ENCODE measurements at regions not wholly inside any gene's neighbourhood (a gene's known extent, or its start where the extent isn't known, plus 50 kb on each side); places are given as distances from the start of the nearest gene placed in this dataset.

- DNase-seq (ENCODE audit: low spot score) = no peak
- intact Hi-C loops (cut with DNase I) = loop anchor here in 1 of 2 donors (2.0 kb wide), 1 partner anchor 38 kb away; no protein-coding TSS in a partner anchor
Observed at GRCh38 chr16:14364386-14365199, 265.5 kb downstream of the PARN start.

GRCh38 chr16:14364112-14364385 is 266.0 kb downstream of the PARN start:
- no peak for DNase-seq (ENCODE audit: low spot score)
- intact Hi-C loops (cut with DNase I) = loop anchor here in 1 of 2 donors (2.0 kb wide), 1 partner anchor 37 kb away; no protein-coding TSS in a partner anchor

GRCh38 chr16:14362774-14363371 is 267.2 kb downstream of the PARN start:
- intact Hi-C loops (cut with DNase I) = no loop called here

DNA sequence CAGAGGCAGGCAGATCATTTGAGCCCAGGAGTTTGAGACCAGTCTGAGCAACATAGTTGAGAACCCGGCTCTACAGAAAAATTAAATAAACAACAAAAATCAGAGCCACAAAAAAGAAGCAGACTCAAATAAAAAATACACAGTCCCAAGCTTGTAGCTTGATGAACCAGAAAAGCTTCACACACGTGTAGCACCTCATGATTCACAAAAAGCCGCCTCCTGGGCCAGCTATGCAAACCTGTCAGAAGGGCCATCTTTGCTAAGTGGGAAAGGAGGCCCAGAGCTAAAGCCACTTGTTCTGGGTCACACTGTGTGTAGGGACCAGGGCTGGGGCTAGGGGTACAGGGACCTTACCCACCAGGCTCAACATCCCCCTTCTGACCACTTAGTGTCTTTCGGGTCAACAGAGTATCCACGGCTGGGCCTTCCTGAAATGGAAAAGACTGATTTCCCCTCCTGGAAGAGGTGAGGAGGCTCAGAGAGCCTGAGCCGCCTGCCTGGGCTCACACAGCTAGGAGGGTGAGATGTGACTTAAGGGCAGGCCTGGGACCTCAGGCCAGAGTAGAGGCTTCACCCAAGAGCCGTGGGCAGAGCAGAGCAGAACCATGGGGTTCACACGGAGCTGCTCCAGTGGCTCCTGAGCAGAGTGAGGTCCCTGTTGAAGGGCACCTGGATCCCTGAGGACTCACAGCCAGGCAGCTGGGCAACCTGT is 269.6 kb downstream of the PARN start:
- no peak for DNase-seq (ENCODE audit: low spot score)
- intact Hi-C loops (cut with DNase I) = loop anchor here in 1 of 2 donors (1.0 kb wide), 1 partner anchor 14 kb away; no protein-coding TSS in a partner anchor

More at GRCh38 chr16:14362774-14363371, 267.2 kb downstream of the PARN start:
- no peak for DNase-seq (ENCODE audit: low spot score)

DNA sequence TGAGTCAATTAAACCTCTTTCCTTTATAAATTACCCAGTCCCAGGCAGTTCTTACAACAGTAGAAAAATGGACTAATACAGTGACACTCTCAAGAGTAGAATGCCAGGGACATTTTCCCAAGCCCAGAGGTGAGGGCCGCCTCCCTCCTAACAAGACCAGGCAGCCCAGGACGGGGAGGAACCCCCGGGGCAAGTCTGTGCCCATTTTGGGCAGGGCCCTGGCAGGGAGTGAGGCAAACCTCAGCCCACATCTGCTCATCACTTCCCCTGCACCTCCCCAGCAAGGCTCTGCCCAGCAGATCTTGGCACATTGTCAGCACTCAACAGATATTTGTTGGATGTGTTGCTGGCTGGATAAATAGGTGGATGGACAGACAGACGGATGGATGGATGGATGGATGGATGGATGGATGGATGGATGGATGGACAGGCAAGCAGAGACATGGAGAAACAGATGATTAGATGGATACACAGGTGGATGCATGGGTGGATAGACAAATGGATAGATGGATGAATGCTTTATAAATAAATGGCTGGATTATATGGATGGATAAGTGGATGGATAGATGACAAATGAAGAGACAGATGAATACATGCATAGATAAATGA is 271.3 kb downstream of the PARN start:
- intact Hi-C loops (cut with DNase I) = no loop called here
- DNase-seq (ENCODE audit: low spot score) = no peak

GRCh38 chr16:14357328-14357727 is 272.7 kb downstream of the PARN start:
- intact Hi-C loops (cut with DNase I) = no loop called here
- DNase-seq (ENCODE audit: low spot score) = no peak

GRCh38 chr16:14356064-14356463 is 274.0 kb downstream of the PARN start:
- intact Hi-C loops (cut with DNase I) = no loop called here
- no peak for DNase-seq (ENCODE audit: low spot score)

DNA sequence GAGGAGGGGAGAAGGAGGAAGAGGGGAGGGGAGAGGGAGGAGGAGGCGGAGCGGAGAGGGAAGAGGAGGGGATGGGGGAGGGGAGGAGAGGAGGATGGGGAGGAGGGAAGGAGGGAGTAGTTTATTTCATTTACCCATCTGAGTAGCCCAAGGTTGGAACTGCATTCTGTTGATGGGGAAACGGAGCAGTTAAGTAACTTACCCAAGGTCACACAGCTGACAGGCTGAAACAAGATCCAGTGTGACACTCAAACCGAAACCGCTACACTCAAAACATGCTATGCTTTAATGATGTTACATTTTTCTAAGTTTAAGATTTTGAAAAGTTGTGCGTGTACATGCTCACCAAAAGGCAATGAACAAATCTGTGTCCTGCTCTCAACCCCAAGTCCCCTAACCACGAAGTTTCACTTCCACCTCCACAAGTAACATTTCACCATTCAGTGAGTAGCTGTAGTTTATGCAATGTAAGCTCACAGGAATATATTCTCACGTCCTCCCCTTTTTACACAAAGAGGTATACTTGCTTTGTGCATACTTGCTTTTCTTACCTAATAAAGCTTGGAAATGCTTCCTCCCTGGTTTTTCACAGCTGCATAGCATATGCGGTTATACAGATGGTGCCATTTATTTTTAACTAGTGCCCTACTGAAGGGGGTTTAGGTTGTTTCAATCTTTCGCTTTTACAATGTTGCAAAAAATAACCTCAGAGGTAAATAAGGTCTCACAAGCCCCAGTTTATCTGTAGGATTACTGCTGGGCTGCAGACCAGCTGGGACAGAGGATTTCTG is 275.3 kb downstream of the PARN start:
- DNase-seq (ENCODE audit: low spot score) = no peak
- intact Hi-C loops (cut with DNase I) = no loop called here

GRCh38 chr16:14353340-14353739 is 276.7 kb downstream of the PARN start:
- DNase-seq (ENCODE audit: low spot score) = no peak
- intact Hi-C loops (cut with DNase I) = no loop called here

- intact Hi-C loops (cut with DNase I) = no loop called here
Observed at GRCh38 chr16:14351647-14352046, 278.4 kb downstream of the PARN start.

DNA sequence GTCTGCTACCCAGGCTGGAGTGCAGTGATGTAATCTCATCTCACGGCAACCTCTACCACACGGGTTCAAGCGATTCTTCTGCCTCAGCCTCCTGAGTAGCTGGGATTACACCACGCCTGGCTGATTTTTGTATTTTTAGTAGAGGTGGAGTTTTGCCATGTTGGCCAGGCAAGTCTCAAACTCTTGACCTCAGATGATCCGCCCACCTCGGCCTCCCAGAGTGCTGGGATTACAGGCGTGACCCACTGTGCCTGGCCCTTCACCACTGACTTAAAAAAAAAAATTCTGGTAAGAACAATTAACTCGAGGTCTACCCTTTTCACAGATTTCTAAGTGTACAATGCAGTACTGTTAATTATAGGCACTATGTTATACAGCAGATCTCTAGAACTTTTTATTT is 279.4 kb downstream of the PARN start:
- intact Hi-C loops (cut with DNase I) = no loop called here
- no peak for DNase-seq (ENCODE audit: low spot score)

More at GRCh38 chr16:14351647-14352046, 278.4 kb downstream of the PARN start:
- DNase-seq (ENCODE audit: low spot score) = no peak

GRCh38 chr16:14350081-14350480 is 279.0 kb downstream of the MRTFB start:
- intact Hi-C loops (cut with DNase I) = no loop called here
- DNase-seq (ENCODE audit: low spot score) = no peak

DNA sequence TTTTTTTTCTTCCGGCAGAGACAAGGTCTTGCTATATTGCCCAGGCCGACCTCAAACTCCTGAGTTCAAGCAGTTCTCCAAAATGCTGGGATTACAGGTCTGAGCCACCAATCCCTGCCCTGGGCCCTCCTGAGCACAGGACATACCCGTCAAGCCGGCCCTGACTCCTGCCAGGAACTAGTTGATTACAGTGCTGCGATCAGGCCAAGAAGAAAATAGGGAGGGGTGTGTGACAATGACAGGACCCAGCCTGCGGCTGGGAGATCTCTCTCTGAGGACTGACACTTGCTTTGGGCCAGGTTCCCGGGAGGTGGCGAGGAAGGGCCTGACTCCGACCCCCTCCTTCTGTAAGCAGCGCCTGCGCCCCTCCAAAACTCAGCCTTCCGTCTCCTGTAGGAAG is 276.6 kb downstream of the MRTFB start:
- no peak for DNase-seq (ENCODE audit: low spot score)
- intact Hi-C loops (cut with DNase I) = no loop called here

GRCh38 chr16:14346278-14347142 is 275.4 kb downstream of the MRTFB start:
- intact Hi-C loops (cut with DNase I) = loop anchor here in 1 of 2 donors (1.0 kb wide), 1 partner anchor 14 kb away; no protein-coding TSS in a partner anchor
- DNase-seq (ENCODE audit: low spot score) = no peak

DNA sequence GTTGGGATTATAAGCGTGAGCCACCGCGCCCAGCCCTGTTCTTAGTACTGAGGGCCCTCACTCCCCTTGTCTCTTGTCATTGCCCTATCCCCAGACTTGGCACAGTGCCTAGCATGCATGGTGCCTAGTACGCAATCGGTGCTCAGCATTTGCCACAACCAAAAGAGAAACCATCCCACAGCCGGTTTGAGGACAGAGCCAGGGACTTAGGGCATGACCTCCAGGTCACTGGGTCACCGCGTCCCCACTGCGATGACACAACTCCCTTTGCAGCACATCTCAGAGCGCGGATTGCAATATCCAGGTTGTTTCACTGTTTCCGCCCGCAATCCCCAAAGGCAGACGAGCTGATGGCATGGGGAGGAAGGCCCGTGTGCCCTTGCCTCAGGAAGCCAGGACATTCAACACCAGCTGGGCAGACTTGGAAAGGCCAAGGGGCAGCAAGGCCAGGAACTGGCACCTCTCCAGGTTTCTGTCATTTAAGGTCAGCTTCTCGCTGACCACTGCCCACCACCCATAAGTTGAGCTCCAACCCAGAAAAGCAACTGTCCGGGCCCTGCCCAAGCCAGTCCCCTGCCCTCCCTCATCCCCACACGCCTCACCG is 274.5 kb downstream of the MRTFB start:
- intact Hi-C loops (cut with DNase I) = loop anchor here in 1 of 2 donors (1.0 kb wide), 1 partner anchor 15 kb away; no protein-coding TSS in a partner anchor

GRCh38 chr16:14344945-14345344 is 273.8 kb downstream of the MRTFB start:
- DNase-seq (ENCODE audit: low spot score) = no peak
- intact Hi-C loops (cut with DNase I) = no loop called here

More for the DNA sequence above, 274.5 kb downstream of the MRTFB start:
- DNase-seq (ENCODE audit: low spot score) = no peak

- intact Hi-C loops (cut with DNase I) = no loop called here
- no peak for DNase-seq (ENCODE audit: low spot score)
Observed at GRCh38 chr16:14344292-14344691, 273.2 kb downstream of the MRTFB start.

All from posterior vena cava (tissue), 2 donors.